Caco-2 (cell line): ENCODE measurements at regions not wholly inside any gene's neighbourhood (a gene's known extent, or its start where the extent isn't known, plus 50 kb on each side); places are given as distances from the start of the nearest gene placed in this dataset.

Source experiments
- BruUV-seq: library from RNA; stranded (reverse); fragments of 400-500 nt; replicated peaks from 2 replicates; lab custom pipeline; 2021; lab: Mats Ljungman, UMichigan
- CTCF ChIA-PET: fragments of 300-600 bp; sonication (Branson Sonifier 250); formaldehyde crosslinking; loops from one replicate; lab custom pipeline; 2022; ENCODE audit warnings: antibody characterized with exemption; lab: Charles Lee
- POLR2A ChIA-PET: fragments of 300-600 bp; sonication (Branson Sonifier 250); formaldehyde crosslinking; loops from one replicate; lab custom pipeline; 2022; ENCODE audit warnings: antibody characterized with exemption; lab: Charles Lee
- DNase-seq, 2 experiments: peaks; one replicate each; pipeline versions ENCODE4 v3.0.0 to v3.0.0-alpha.2; 2020 to 2022
- H3K27me3 ChIP-seq: replicated peaks from 2 replicates; pipeline ENCODE4 v1.6.0; 2011; ENCODE audit warnings: low read length; ENCODE audit not compliant: control insufficient read depth, insufficient read depth
- H3K36me3 ChIP-seq: 2 replicates; pipeline ENCODE4 v1.5.1; 2011; ENCODE audit warnings: low read length; ENCODE audit not compliant: control insufficient read depth, insufficient read depth
- H3K4me1 ChIP-seq: fragments of 250-450 bp; sonication (Bioruptor Pico); 2 replicates; pipeline ENCODE4 v1.5.1; 2020; ENCODE audit warnings: mild to moderate bottlenecking
- H3K4me3 ChIP-seq: 2 replicates; pipeline ENCODE4 v1.5.1; 2011; ENCODE audit warnings: low read depth, mild to moderate bottlenecking, control low read depth, low read length
- H3K9me3 ChIP-seq: fragments of 250-450 bp; sonication (Bioruptor Pico); 2 replicates; pipeline ENCODE4 v1.5.1; 2020; ENCODE audit warnings: mild to moderate bottlenecking, moderate library complexity
- H3K27ac Mint-ChIP-seq: one replicate; pipeline ENCODE4 v1.8.0; 2022; ENCODE audit warnings: mixed read lengths; ENCODE audit not compliant: unreplicated experiment
- H3K27me3 Mint-ChIP-seq: one replicate; pipeline ENCODE4 v1.8.0; 2022; ENCODE audit warnings: mixed read lengths; ENCODE audit not compliant: insufficient read depth, unreplicated experiment
- H3K36me3 Mint-ChIP-seq: one replicate; pipeline ENCODE4 v1.8.0; 2022; ENCODE audit warnings: mild to moderate bottlenecking, mixed read lengths; ENCODE audit not compliant: insufficient read depth, unreplicated experiment
- H3K4me1 Mint-ChIP-seq: one replicate; pipeline ENCODE4 v1.8.0; 2022; ENCODE audit warnings: low read depth, mixed read lengths; ENCODE audit not compliant: unreplicated experiment
- H3K4me3 Mint-ChIP-seq: one replicate; pipeline ENCODE4 v1.8.0; 2022; ENCODE audit warnings: mild to moderate bottlenecking, moderate library complexity, mixed read lengths; ENCODE audit not compliant: unreplicated experiment
- H3K9me3 Mint-ChIP-seq: one replicate; pipeline ENCODE4 v1.8.0; 2022; ENCODE audit warnings: mixed read lengths; ENCODE audit not compliant: unreplicated experiment
- CTCF ChIP-seq, 2 experiments: fragments of 200-600 bp in 1 of 2; IDR thresholded peaks; 1 replicate in 1 of 2; 2 replicates in 1 of 2; pipeline versions ENCODE4 v1.5.1 to v1.8.0; 2011 to 2022; ENCODE audit warnings: antibody characterized with exemption in 1 of 2, control low read depth in 1 of 2, inconsistent platforms in 1 of 2, low read depth in 1 of 2, low read length in 1 of 2, mild to moderate bottlenecking in 1 of 2, moderate library complexity in 1 of 2; ENCODE audit not compliant: insufficient read depth in 1 of 2, severe bottlenecking in 1 of 2, unreplicated experiment in 1 of 2
- intact Hi-C: fragments of 100-400 bp; cut with micrococcal nuclease; formaldehyde crosslinking; loops from one replicate; pipeline ENCODE4 v1.10.0; 2022; ENCODE audit not compliant: unreplicated experiment

DNA sequence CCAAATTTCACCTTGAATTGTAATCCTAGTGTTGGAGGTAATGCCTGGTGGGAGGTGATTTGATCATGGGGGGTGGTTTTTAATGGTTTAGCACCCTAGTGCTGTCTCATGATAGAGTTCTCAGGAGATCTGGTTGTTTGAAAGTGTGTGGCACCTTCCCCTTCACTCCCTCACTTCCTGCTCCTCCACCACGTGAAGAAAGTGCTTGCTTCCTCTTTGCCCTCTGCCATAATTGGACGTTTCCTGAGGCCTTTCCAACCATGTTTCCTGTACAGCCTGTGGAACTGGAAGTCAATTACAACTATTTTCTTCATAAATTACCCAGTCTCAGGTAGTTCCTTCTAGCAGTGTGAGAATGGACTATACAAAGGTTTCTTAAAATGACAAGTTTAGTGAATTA, 251.8 kb upstream of the NETO1 start:
- CTCF ChIA-PET, result no interaction called here
- H3K4me1 ChIP-seq, result no peaks in the 10 kb centered on the region
- DNase-seq, result no peak
- Mint-ChIP-seq H3K4me3 (no peak overlapping the region), H3K27ac (no peak overlapping the region), H3K9me3 (no peaks in the 10 kb centered on the region), H3K4me1 (no peaks in the 10 kb centered on the region), H3K27me3 (no peaks in the 10 kb centered on the region), H3K36me3 (no peaks in the 10 kb centered on the region)
- no peak overlapping the region for H3K4me3 ChIP-seq
- H3K36me3 ChIP-seq, result no peaks in the 10 kb centered on the region
- no peaks in the 10 kb centered on the region for H3K27me3 ChIP-seq
- POLR2A ChIA-PET, result no interaction called here
- no TSS peak for BruUV-seq
- intact Hi-C loops, result no loop called here
- no peak for TF ChIP-seq CTCF (IDR thresholded peaks at IDR 0.05; ENCODE audit: insufficient read depth in 1 of 2, low read depth in 1 of 2, low read length in 1 of 2, severe bottlenecking in 1 of 2, unreplicated experiment in 1 of 2)
- no peaks in the 10 kb centered on the region for H3K9me3 ChIP-seq

GRCh38 chr18:73118121-73118816, 250.5 kb upstream of the NETO1 start:
- H3K27ac Mint-ChIP-seq, result no peak overlapping the region
- no TSS peak for BruUV-seq

DNA sequence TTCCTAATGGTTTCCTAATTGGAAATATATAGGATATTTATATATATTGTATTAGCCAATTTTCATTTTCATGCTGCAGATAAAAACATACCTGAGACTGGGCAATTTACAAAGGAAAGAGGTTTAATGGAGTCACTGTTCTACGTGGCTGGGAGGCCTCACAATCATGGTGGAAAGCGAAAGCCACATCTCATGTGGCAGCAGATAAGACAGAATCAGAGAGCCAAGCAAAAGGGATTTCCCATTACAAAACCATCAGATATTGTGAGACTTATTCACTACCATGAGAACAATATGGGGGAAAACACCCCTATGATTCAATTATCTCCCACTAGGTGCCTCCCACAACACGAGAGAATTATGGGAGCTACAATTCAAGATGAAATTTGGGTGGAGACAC, 242.5 kb upstream of the NETO1 start:
- Histone ChIP-seq H3K27me3 (no peaks in the 10 kb centered on the region), H3K9me3 (no peaks in the 10 kb centered on the region), H3K36me3 (no peaks in the 10 kb centered on the region), H3K4me3 (no peak overlapping the region), H3K4me1 (no peaks in the 10 kb centered on the region)
- H3K36me3 Mint-ChIP-seq, result no peaks in the 10 kb centered on the region
- intact Hi-C loops, result no loop called here
- ChIA-PET POLR2A (no interaction called here), CTCF (no interaction called here)
- no peaks in the 10 kb centered on the region for H3K9me3 Mint-ChIP-seq
- no peak for TF ChIP-seq CTCF (IDR thresholded peaks at IDR 0.05; ENCODE audit: insufficient read depth in 1 of 2, low read depth in 1 of 2, low read length in 1 of 2, severe bottlenecking in 1 of 2, unreplicated experiment in 1 of 2)
- no peak for DNase-seq
- no TSS peak for BruUV-seq
- no peak overlapping the region for H3K27ac Mint-ChIP-seq
- no peaks in the 10 kb centered on the region for H3K27me3 Mint-ChIP-seq
- H3K4me3 Mint-ChIP-seq, result no peak overlapping the region
- H3K4me1 Mint-ChIP-seq, result no peaks in the 10 kb centered on the region

More at GRCh38 chr18:73118121-73118816, 250.5 kb upstream of the NETO1 start:
- Mint-ChIP-seq H3K9me3 (no peaks in the 10 kb centered on the region), H3K4me3 (no peak overlapping the region), H3K36me3 (no peaks in the 10 kb centered on the region), H3K4me1 (no peaks in the 10 kb centered on the region), H3K27me3 (no peaks in the 10 kb centered on the region)
- intact Hi-C loops, result no loop called here
- Histone ChIP-seq H3K36me3 (no peaks in the 10 kb centered on the region), H3K27me3 (no peaks in the 10 kb centered on the region), H3K4me1 (no peaks in the 10 kb centered on the region), H3K9me3 (no peaks in the 10 kb centered on the region), H3K4me3 (no peak overlapping the region)
- POLR2A ChIA-PET, result no interaction called here
- no peak for TF ChIP-seq CTCF (IDR thresholded peaks at IDR 0.05; ENCODE audit: insufficient read depth in 1 of 2, low read depth in 1 of 2, low read length in 1 of 2, severe bottlenecking in 1 of 2, unreplicated experiment in 1 of 2)
- CTCF ChIA-PET, result no interaction called here
- DNase-seq, result no peak
